ENCODE measurements at regions not wholly inside any gene's neighbourhood (a gene's known extent, or its start where the extent isn't known, plus 50 kb on each side); places are given as distances from the start of the nearest gene placed in this dataset.
"Not testable (repeated sequence)": the region's sequence is repeated elsewhere in the genome, so short reads cannot be mapped to it uniquely, and the experiment has no call there.

DNA sequence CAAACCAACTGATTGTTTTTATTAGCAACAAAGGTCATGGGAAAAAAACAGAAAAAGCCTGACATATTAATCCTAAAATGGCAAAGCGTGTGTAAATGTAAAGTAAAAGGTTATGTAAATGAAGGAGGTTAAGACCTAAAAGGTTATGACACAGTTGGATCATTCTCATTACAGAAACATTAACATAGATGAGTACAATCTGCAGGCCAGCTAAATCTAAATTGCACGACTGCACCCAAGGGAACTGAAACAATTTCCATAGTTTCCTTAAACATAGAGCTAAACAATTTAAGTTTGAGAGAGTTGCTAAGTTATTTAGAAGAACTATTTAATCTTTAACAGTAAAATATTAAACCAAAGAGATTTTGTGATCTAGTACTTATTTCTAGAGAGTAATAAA, 151.6 kb upstream of the UBE2E3 start:
- DNase-seq = no peak
- Histone ChIP-seq H3K27me3 (replicated peaks; ENCODE audit: insufficient read depth, low read length) (no peaks in the 10 kb centered on the region), H3K36me3 (replicated peaks; ENCODE audit: insufficient read depth, low read length) (no peaks in the 10 kb centered on the region), H2AFZ (ENCODE audit: low read length) (no peak overlapping the region), H3K4me3 (ENCODE audit: low read length) (no peak overlapping the region), H3K27ac (ENCODE audit: low read length) (no peak overlapping the region), H4K20me1 (ENCODE audit: insufficient read depth, low read length) (no peaks in the 10 kb centered on the region), H3K9ac (ENCODE audit: low read length) (no peak overlapping the region), H3K4me1 (ENCODE audit: low read length) (0 out of 2 replicates have a peak, but pooled peaks cover 4% of the 10 kb centered on the region), H3K4me2 (ENCODE audit: low read depth, low read length) (no peak overlapping the region), H3F3A (ENCODE audit: insufficient read depth, low read length) (no peaks in the 10 kb centered on the region), H3K9me2 (replicated peaks; ENCODE audit: insufficient read depth, low read length) (no peaks in the 10 kb centered on the region), H3K9me3 (replicated peaks; ENCODE audit: insufficient read depth, low read length) (no peaks in the 10 kb centered on the region), H3K79me2 (ENCODE audit: low read length) (no peaks in the 10 kb centered on the region)
- no peak for TF ChIP-seq EZH2phosphoT487 (IDR thresholded peaks at IDR 0.05; ENCODE audit: low read length)

DNA sequence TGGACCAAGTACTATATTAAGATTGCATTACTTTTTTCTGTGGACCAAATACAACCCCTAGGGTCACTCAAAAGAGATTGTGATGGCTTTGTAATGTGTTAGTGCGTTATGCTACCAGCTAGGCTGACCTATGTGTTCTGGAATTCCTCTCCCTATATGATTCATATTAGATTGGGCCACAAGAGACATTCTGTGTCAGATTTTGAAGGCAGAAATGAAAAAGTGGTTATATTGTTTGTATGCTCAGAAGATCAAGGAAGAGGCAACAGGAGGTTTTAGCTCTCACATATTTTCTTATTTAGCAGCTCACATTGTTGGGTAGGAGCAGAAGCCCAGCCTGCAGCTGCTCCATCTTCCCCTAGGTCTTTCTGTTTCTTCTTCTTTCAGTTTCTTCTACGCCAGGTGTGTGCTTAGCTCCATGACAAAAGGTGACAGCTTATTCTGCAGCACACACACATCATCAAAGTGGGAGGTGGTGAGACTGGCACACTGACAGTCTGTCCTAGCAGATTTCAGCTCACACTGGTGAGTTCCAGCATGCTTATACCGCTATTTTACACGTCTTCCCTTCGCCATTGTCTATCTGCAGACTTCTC, 156.8 kb upstream of the UBE2E3 start:
- peak overlapping the region; percentile 46 for H3K27ac ChIP-seq (ENCODE audit: low read length)
- 0 out of 2 replicates have a peak, but pooled peaks cover 9% of the 10 kb centered on the region for H3K4me1 ChIP-seq (ENCODE audit: low read length)
- H3K27me3 ChIP-seq (replicated peaks; ENCODE audit: insufficient read depth, low read length) = no peaks in the 10 kb centered on the region
- peak overlapping the region; percentile 58 for H3K4me2 ChIP-seq (ENCODE audit: low read depth, low read length)
- H3K4me3 ChIP-seq (ENCODE audit: low read length) = 0 out of 2 replicates have a peak overlapping the region, but pooled peaks have one; percentile 11
- H3K79me2 ChIP-seq (ENCODE audit: low read length) = no peaks in the 10 kb centered on the region
- H3K9me3 ChIP-seq (replicated peaks; ENCODE audit: insufficient read depth, low read length) = no peaks in the 10 kb centered on the region
- TF ChIP-seq, protein P1, sequence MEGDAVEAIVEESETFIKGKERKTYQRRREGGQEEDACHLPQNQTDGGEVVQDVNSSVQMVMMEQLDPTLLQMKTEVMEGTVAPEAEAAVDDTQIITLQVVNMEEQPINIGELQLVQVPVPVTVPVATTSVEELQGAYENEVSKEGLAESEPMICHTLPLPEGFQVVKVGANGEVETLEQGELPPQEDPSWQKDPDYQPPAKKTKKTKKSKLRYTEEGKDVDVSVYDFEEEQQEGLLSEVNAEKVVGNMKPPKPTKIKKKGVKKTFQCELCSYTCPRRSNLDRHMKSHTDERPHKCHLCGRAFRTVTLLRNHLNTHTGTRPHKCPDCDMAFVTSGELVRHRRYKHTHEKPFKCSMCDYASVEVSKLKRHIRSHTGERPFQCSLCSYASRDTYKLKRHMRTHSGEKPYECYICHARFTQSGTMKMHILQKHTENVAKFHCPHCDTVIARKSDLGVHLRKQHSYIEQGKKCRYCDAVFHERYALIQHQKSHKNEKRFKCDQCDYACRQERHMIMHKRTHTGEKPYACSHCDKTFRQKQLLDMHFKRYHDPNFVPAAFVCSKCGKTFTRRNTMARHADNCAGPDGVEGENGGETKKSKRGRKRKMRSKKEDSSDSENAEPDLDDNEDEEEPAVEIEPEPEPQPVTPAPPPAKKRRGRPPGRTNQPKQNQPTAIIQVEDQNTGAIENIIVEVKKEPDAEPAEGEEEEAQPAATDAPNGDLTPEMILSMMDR (IDR thresholded peaks at IDR 0.05; ENCODE audit: low read length) = no peak
- TF ChIP-seq EZH2phosphoT487 (IDR thresholded peaks at IDR 0.05; ENCODE audit: low read length) (no peak), EZH2 (optimal IDR thresholded peaks at IDR 0.05; ENCODE audit: low read depth, low read length) (no peak)
- H3K9ac ChIP-seq (ENCODE audit: low read length) = no peak overlapping the region
- no peaks in the 10 kb centered on the region for H3K36me3 ChIP-seq (replicated peaks; ENCODE audit: insufficient read depth, low read length)
- no peaks in the 10 kb centered on the region for H3K9me2 ChIP-seq (replicated peaks; ENCODE audit: insufficient read depth, low read length)
- peaks cover 5% of the 10 kb centered on the region; the same call in 1 of the 2 replicates for H3F3A ChIP-seq (ENCODE audit: insufficient read depth, low read length)
- DNase-seq = peak; percentile 89
- H2AFZ ChIP-seq (ENCODE audit: low read length) = peak overlapping the region; percentile 33
- H4K20me1 ChIP-seq (ENCODE audit: insufficient read depth, low read length) = no peaks in the 10 kb centered on the region

DNA sequence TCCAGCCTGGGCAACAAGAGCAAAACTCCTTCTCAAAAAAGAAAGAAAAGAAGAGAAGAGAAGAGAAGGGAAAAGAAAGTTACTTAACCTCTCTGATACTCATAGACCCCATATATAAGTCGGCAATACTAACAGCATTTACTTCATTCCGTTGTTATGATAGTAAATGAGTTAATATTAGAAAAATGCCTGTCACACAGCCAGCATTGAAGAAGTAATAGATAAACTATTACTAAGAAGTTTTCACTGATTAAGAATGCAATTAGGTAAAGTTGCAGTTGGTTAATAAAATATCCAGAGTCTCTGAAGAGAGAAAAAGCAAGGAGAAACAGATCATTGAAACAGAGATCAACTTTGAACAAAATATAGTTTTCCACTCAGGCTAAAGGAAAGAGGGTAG, 161.3 kb upstream of the UBE2E3 start:
- Histone ChIP-seq H3F3A (ENCODE audit: insufficient read depth, low read length) (peaks cover 5% of the 10 kb centered on the region; the same call in 1 of the 2 replicates), H3K27ac (ENCODE audit: low read length) (no peak overlapping the region), H2AFZ (ENCODE audit: low read length) (no peak overlapping the region), H4K20me1 (ENCODE audit: insufficient read depth, low read length) (no peaks in the 10 kb centered on the region), H3K27me3 (replicated peaks; ENCODE audit: insufficient read depth, low read length) (no peaks in the 10 kb centered on the region), H3K36me3 (replicated peaks; ENCODE audit: insufficient read depth, low read length) (no peaks in the 10 kb centered on the region), H3K9ac (ENCODE audit: low read length) (no peak overlapping the region), H3K9me3 (replicated peaks; ENCODE audit: insufficient read depth, low read length) (no peaks in the 10 kb centered on the region), H3K79me2 (ENCODE audit: low read length) (no peaks in the 10 kb centered on the region), H3K4me2 (ENCODE audit: low read depth, low read length) (no peak overlapping the region), H3K9me2 (replicated peaks; ENCODE audit: insufficient read depth, low read length) (no peaks in the 10 kb centered on the region), H3K4me3 (ENCODE audit: low read length) (no peak overlapping the region), H3K4me1 (ENCODE audit: low read length) (0 out of 2 replicates have a peak, but pooled peaks cover 7% of the 10 kb centered on the region)
- no peak for DNase-seq
- TF ChIP-seq EZH2phosphoT487 (IDR thresholded peaks at IDR 0.05; ENCODE audit: low read length) (no peak), EZH2 (optimal IDR thresholded peaks at IDR 0.05; ENCODE audit: low read depth, low read length) (no peak)
- TF ChIP-seq, protein P1 (IDR thresholded peaks at IDR 0.05; ENCODE audit: low read length) = no peak

- H3F3A ChIP-seq (ENCODE audit: insufficient read depth, low read length); H3K79me2 ChIP-seq (ENCODE audit: low read length); H3K36me3 ChIP-seq (replicated peaks; ENCODE audit: insufficient read depth, low read length); H3K9ac ChIP-seq (ENCODE audit: low read length); H3K4me3 ChIP-seq (ENCODE audit: low read length); H2AFZ ChIP-seq (ENCODE audit: low read length); H3K27me3 ChIP-seq (replicated peaks; ENCODE audit: insufficient read depth, low read length); H3K4me1 ChIP-seq (ENCODE audit: low read length); DNase-seq; H4K20me1 ChIP-seq (ENCODE audit: insufficient read depth, low read length); H3K27ac ChIP-seq (ENCODE audit: low read length); H3K4me2 ChIP-seq (ENCODE audit: low read depth, low read length); H3K9me2 ChIP-seq (replicated peaks; ENCODE audit: insufficient read depth, low read length); H3K9me3 ChIP-seq (replicated peaks; ENCODE audit: insufficient read depth, low read length): not testable (repeated sequence)
Measured at GRCh38 chr2:180818700-180819099, 161.7 kb upstream of the UBE2E3 start.
